Fibroblast of peridontal ligament (primary cell): ENCODE measurements at regions not wholly inside any gene's neighbourhood (a gene's known extent, or its start where the extent isn't known, plus 50 kb on each side); places are given as distances from the start of the nearest gene placed in this dataset.

ENCODE experiments used
- DNase-seq: peaks from one replicate; pipeline ENCODE4 v3.0.0-alpha.2; 2010; ENCODE audit errors: extremely low read depth

GRCh38 chr6:148090326-148090725, 252.3 kb upstream of the SASH1 start:
- DNase-seq, result no peak

- no peak for DNase-seq
These were observed 251.2 kb upstream of the SASH1 start for GRCh38 chr6:148091394-148091793.

- no peak for DNase-seq
These were observed 239.2 kb upstream of the SASH1 start for GRCh38 chr6:148103436-148103835.

GRCh38 chr6:148104131-148104530, 238.5 kb upstream of the SASH1 start:
- no peak for DNase-seq

- DNase-seq, result no peak
These were observed 236.9 kb upstream of the SASH1 start for GRCh38 chr6:148105695-148106094.

- DNase-seq, result no peak
These were observed 234.7 kb upstream of the SASH1 start for GRCh38 chr6:148107911-148108310.

- no peak for DNase-seq
These were observed 232.9 kb upstream of the SASH1 start for GRCh38 chr6:148109732-148110131.

- no peak for DNase-seq
These were observed 231.7 kb upstream of the SASH1 start for GRCh38 chr6:148110925-148111324.

GRCh38 chr6:148112851-148113319, 229.8 kb upstream of the SASH1 start:
- DNase-seq, result no peak

GRCh38 chr6:148116001-148116400, 226.6 kb upstream of the SASH1 start:
- DNase-seq, result no peak

- DNase-seq, result peak; percentile 14
These were observed 224.4 kb upstream of the SASH1 start for GRCh38 chr6:148118244-148118643.

GRCh38 chr6:148128014-148128730, 214.5 kb upstream of the SASH1 start:
- peak; percentile 51 for DNase-seq

GRCh38 chr6:148134592-148134991, 208.0 kb upstream of the SASH1 start:
- DNase-seq, result no peak

- no peak for DNase-seq
These were observed 206.1 kb upstream of the SASH1 start for GRCh38 chr6:148136586-148136985.

- DNase-seq, result no peak
These were observed 205.0 kb upstream of the SASH1 start for GRCh38 chr6:148137652-148138051.

- no peak for DNase-seq
These were observed 204.1 kb upstream of the SASH1 start for GRCh38 chr6:148138573-148138972.

GRCh38 chr6:148140772-148141557, 201.7 kb upstream of the SASH1 start:
- DNase-seq, result peak; percentile 7

- DNase-seq, result no peak
These were observed 199.8 kb upstream of the SASH1 start for GRCh38 chr6:148142821-148143220.

- no peak for DNase-seq
These were observed 198.9 kb upstream of the SASH1 start for GRCh38 chr6:148143771-148144170.

GRCh38 chr6:148144917-148145521, 197.6 kb upstream of the SASH1 start:
- DNase-seq, result peak; percentile 80

- DNase-seq, result no peak
These were observed 195.7 kb upstream of the SASH1 start for GRCh38 chr6:148146717-148147462.

- no peak for DNase-seq
These were observed 195.2 kb upstream of the SASH1 start for GRCh38 chr6:148147463-148147830.
